Thyroid gland (tissue), 4 donors: ENCODE measurements at regions not wholly inside any gene's neighbourhood (a gene's known extent, or its start where the extent isn't known, plus 50 kb on each side); places are given as distances from the start of the nearest gene placed in this dataset.

Source experiments
- DNase-seq, 2 donors: peaks; one replicate each; pipeline ENCODE4 v3.0.0-alpha.2; 2019
- H3K27ac ChIP-seq, 3 donors: fragments of 200-600 bp; sonication (generic); 1 replicate in 2 of 3; 2 replicates in 1 of 3; pipeline ENCODE4 v1.5.1; 2016 to 2019; ENCODE audit warnings: mild to moderate bottlenecking in 1 of 3, moderate library complexity in 1 of 3
- H3K27me3 ChIP-seq: fragments of 200-600 bp; sonication (generic); one replicate; pipeline ENCODE4 v1.5.1; 2019
- H3K36me3 ChIP-seq, 2 donors: fragments of 200-600 bp; sonication (generic); one replicate each; pipeline ENCODE4 v1.5.1; 2016 to 2019
- H3K4me1 ChIP-seq, 2 donors: fragments of 200-600 bp; sonication (generic); one replicate each; pipeline ENCODE4 v1.5.1; 2017 to 2019
- H3K4me3 ChIP-seq, 3 donors: fragments of 200-600 bp; sonication (generic); replicated peaks in 1 of 3; 1 replicate in 2 of 3; 2 replicates in 1 of 3; pipeline ENCODE4 v1.5.1; 2016; ENCODE audit warnings: mild to moderate bottlenecking in 1 of 3
- H3K9me3 ChIP-seq: fragments of 200-600 bp; sonication (generic); one replicate; pipeline ENCODE4 v1.5.1; 2017
- CTCF ChIP-seq, 6 experiments: fragments of 200-600 bp in 3 of 6; fragments of 450-650 bp in 3 of 6; sonication (generic) in 3 of 6; IDR thresholded peaks; one replicate each; pipeline ENCODE4 v1.5.1; 2016 to 2019; ENCODE audit warnings: antibody characterized with exemption in 6 of 6, mild to moderate bottlenecking in 2 of 6, inconsistent platforms in 1 of 6, moderate library complexity in 1 of 6
- POLR2A ChIP-seq, 2 donors: fragments of 450-650 bp; IDR thresholded peaks; one replicate each; pipeline ENCODE4 v1.6.1; 2017; ENCODE audit warnings: antibody characterized with exemption in 2 of 2, mild to moderate bottlenecking in 2 of 2, moderate library complexity in 1 of 2
- WGBS, 2 donors: methylation state at CpG; one replicate each; pipeline ENCODE4 v1.1.5; 2017; 5-methylcytosine and 5-hydroxymethylcytosine counted together
- intact Hi-C: fragments of 100-400 bp; cut with DNase I; formaldehyde crosslinking; loops from one replicate; pipeline ENCODE4 v1.15.1; 2023

GRCh38 chr11:130737866-130738431 is 178.3 kb downstream of the SNX19 start:
- no peaks in the 10 kb centered on the region for H3K36me3 ChIP-seq
- intact Hi-C loops: no loop called here
- no peak for DNase-seq
- WGBS, 2 donors: 52 to 70% methylated on average over 12 of the region's 12 CpGs
- H3K27me3 ChIP-seq: no peaks in the 10 kb centered on the region
- TF ChIP-seq POLR2A (IDR thresholded peaks at IDR 0.05): no peak
- no peak for TF ChIP-seq CTCF (IDR thresholded peaks at IDR 0.05)
- no peaks in the 10 kb centered on the region for H3K4me1 ChIP-seq
- H3K4me3 ChIP-seq: no peak overlapping the region
- no peaks in the 10 kb centered on the region for H3K9me3 ChIP-seq
- no peak overlapping the region for H3K27ac ChIP-seq

GRCh38 chr11:130738611-130739010 is 177.7 kb downstream of the SNX19 start:
- H3K27me3 ChIP-seq: no peaks in the 10 kb centered on the region
- H3K27ac ChIP-seq: no peak overlapping the region
- no peak for DNase-seq
- no peaks in the 10 kb centered on the region for H3K36me3 ChIP-seq
- H3K4me3 ChIP-seq: no peak overlapping the region
- intact Hi-C loops: no loop called here
- H3K9me3 ChIP-seq: no peaks in the 10 kb centered on the region
- H3K4me1 ChIP-seq: no peaks in the 10 kb centered on the region
- TF ChIP-seq CTCF (IDR thresholded peaks at IDR 0.05) (no peak), POLR2A (IDR thresholded peaks at IDR 0.05) (no peak)
- 83 to 84% methylated on average over 3 of the region's 3 CpGs for WGBS, 2 donors

GRCh38 chr11:130740819-130741218 is 175.5 kb downstream of the SNX19 start:
- Histone ChIP-seq H3K4me1 (no peaks in the 10 kb centered on the region), H3K4me3 (no peak overlapping the region), H3K27ac (no peak overlapping the region), H3K27me3 (no peaks in the 10 kb centered on the region), H3K36me3 (no peaks in the 10 kb centered on the region), H3K9me3 (no peaks in the 10 kb centered on the region)
- WGBS, 2 donors: 95 to 96% methylated on average over 4 of the region's 4 CpGs
- TF ChIP-seq POLR2A (IDR thresholded peaks at IDR 0.05): no peak
- no peak for TF ChIP-seq CTCF (IDR thresholded peaks at IDR 0.05)
- intact Hi-C loops: no loop called here
- DNase-seq: no peak

- intact Hi-C loops: no loop called here
- Histone ChIP-seq H3K36me3 (no peaks in the 10 kb centered on the region), H3K4me3 (no peak overlapping the region), H3K27ac (no peak overlapping the region), H3K4me1 (no peaks in the 10 kb centered on the region), H3K9me3 (no peaks in the 10 kb centered on the region), H3K27me3 (no peaks in the 10 kb centered on the region)
- TF ChIP-seq CTCF (IDR thresholded peaks at IDR 0.05): no peak
- no peak for TF ChIP-seq POLR2A (IDR thresholded peaks at IDR 0.05)
- WGBS, 2 donors: 86 to 90% methylated on average over 3 of the region's 3 CpGs
- no peak for DNase-seq
These were observed 171.5 kb downstream of the SNX19 start for GRCh38 chr11:130744794-130745193.

- no peak for TF ChIP-seq POLR2A (IDR thresholded peaks at IDR 0.05)
- TF ChIP-seq CTCF (IDR thresholded peaks at IDR 0.05): no peak
- no peak for DNase-seq
- no peaks in the 10 kb centered on the region for H3K36me3 ChIP-seq
- intact Hi-C loops: no loop called here
- H3K4me3 ChIP-seq: no peak overlapping the region
- H3K27me3 ChIP-seq: no peaks in the 10 kb centered on the region
- H3K4me1 ChIP-seq: no peaks in the 10 kb centered on the region
- no peaks in the 10 kb centered on the region for H3K9me3 ChIP-seq
- 77 to 79% methylated on average over 2 of the region's 2 CpGs for WGBS, 2 donors
- no peak overlapping the region for H3K27ac ChIP-seq
These were observed 167.1 kb downstream of the SNX19 start for GRCh38 chr11:130749216-130749615.
